H1 (cell line): ENCODE measurements at regions not wholly inside any gene's neighbourhood (a gene's known extent, or its start where the extent isn't known, plus 50 kb on each side); places are given as distances from the start of the nearest gene placed in this dataset.

ENCODE experiments used
- CTCF ChIA-PET: fragments of 300-600 bp; sonication (Branson Sonifier 250); formaldehyde crosslinking; loops from one replicate; lab custom pipeline; 2021; ENCODE audit not compliant: partially characterized antibody; lab: Charles Lee
- POLR2A ChIA-PET: fragments of 300-600 bp; sonication (Branson Sonifier 250); formaldehyde crosslinking; loops from one replicate; lab custom pipeline; 2021; ENCODE audit warnings: inconsistent platforms; ENCODE audit not compliant: partially characterized antibody; lab: Charles Lee
- DNase-seq, 2 experiments: peaks; one replicate each; pipeline versions ENCODE4 v3.0.0 to v3.0.0-alpha.2; 2010 to 2022; ENCODE audit warnings: low spot score in 2 of 2, low read depth in 1 of 2, mixed read lengths in 1 of 2
- FAIRE-seq: peaks from 2 replicates; lab custom pipeline; 2011; peaks lifted over from hg19 to GRCh38; lab: Jason Lieb, UNC
- H2AFZ ChIP-seq: 2 replicates; pipeline ENCODE4 v1.8.1; 2012; ENCODE audit warnings: low read length, inconsistent platforms
- H2AK5ac ChIP-seq: 2 replicates; pipeline ENCODE4 v1.6.1; 2013; ENCODE audit warnings: low read depth, low read length
- H2BK120ac ChIP-seq: replicated peaks from 2 replicates; pipeline ENCODE3; 2013; ENCODE audit warnings: low read depth, low read length, inconsistent platforms
- H2BK12ac ChIP-seq: 2 replicates; pipeline ENCODE4 v1.6.1; 2013; ENCODE audit warnings: low read depth, low read length
- H2BK15ac ChIP-seq: 2 replicates; pipeline ENCODE4 v1.6.1; 2013; ENCODE audit warnings: low read length
- H2BK20ac ChIP-seq: 2 replicates; pipeline ENCODE4 v1.6.1; 2013; ENCODE audit warnings: low read length
- H2BK5ac ChIP-seq: 2 replicates; pipeline ENCODE4 v1.6.1; 2013; ENCODE audit warnings: low read depth, low read length
- H3K14ac ChIP-seq: 2 replicates; pipeline ENCODE4 v1.6.1; 2013; ENCODE audit warnings: inconsistent platforms; ENCODE audit not compliant: insufficient read length
- H3K18ac ChIP-seq: 2 replicates; pipeline ENCODE4 v1.6.1; 2013; ENCODE audit warnings: low read length; ENCODE audit errors: extremely low read depth
- H3K23ac ChIP-seq: 2 replicates; pipeline ENCODE4 v1.6.1; 2013; ENCODE audit warnings: inconsistent platforms; ENCODE audit not compliant: insufficient read length
- H3K23me2 ChIP-seq: 2 replicates; pipeline ENCODE4 v1.6.1; 2013; ENCODE audit warnings: low read depth, low read length
- H3K27ac ChIP-seq: 2 replicates; pipeline ENCODE4 v1.6.1; 2011; ENCODE audit warnings: low read depth, low read length, inconsistent platforms
- H3K27me3 ChIP-seq, 4 experiments: replicated peaks in 1 of 4; 1 replicate in 1 of 4; 2 replicates in 3 of 4; pipeline versions ENCODE4 v1.6.1 to v1.8.1; 2011 to 2013; ENCODE audit warnings: low read length in 3 of 4, mild to moderate bottlenecking in 3 of 4, inconsistent platforms in 2 of 4, mixed read lengths in 2 of 4, moderate library complexity in 1 of 4; ENCODE audit not compliant: control insufficient read depth in 3 of 4, insufficient read depth in 3 of 4; ENCODE audit errors: extremely low read depth in 1 of 4
- H3K36me3 ChIP-seq, 4 experiments: 2 replicates each; pipeline versions ENCODE4 v1.6.1 to v1.8.1; 2011 to 2013; ENCODE audit warnings: mild to moderate bottlenecking in 4 of 4, low read length in 3 of 4, moderate library complexity in 2 of 4, control low read depth in 1 of 4, inconsistent platforms in 1 of 4; ENCODE audit not compliant: insufficient read depth in 4 of 4, control insufficient read depth in 2 of 4
- H3K4ac ChIP-seq: replicated peaks from 2 replicates; pipeline ENCODE3; 2013; ENCODE audit warnings: low read length, low read depth, mixed read lengths, inconsistent platforms; ENCODE audit not compliant: insufficient read length
- H3K4me1 ChIP-seq, 4 experiments: replicated peaks in 1 of 4; 1 replicate in 1 of 4; 2 replicates in 3 of 4; pipeline versions ENCODE4 v1.6.1 to v1.8.1; 2011 to 2013; ENCODE audit warnings: low read length in 3 of 4, inconsistent platforms in 2 of 4, mixed read lengths in 1 of 4; ENCODE audit not compliant: insufficient read depth in 4 of 4, control insufficient read depth in 3 of 4
- H3K4me2 ChIP-seq, 2 experiments: 2 replicates each; pipeline versions ENCODE4 v1.6.1 to v1.8.1; 2011 to 2013; ENCODE audit warnings: low read depth in 2 of 2, low read length in 2 of 2, control low read depth in 1 of 2, inconsistent platforms in 1 of 2, mild to moderate bottlenecking in 1 of 2; ENCODE audit not compliant: insufficient read depth in 1 of 2
- H3K4me3 ChIP-seq, 4 experiments: fragments of 200-600, 300-600 bp in 1 of 4; sonication (generic), shearing (Covaris generic), sonication (Bioruptor Twin) in 1 of 4; 2 replicates each; pipeline versions ENCODE4 v1.5.1 to v1.8.1; 2011 to 2016; ENCODE audit warnings: low read length in 4 of 4, low read depth in 3 of 4, control low read depth in 2 of 4, inconsistent platforms in 2 of 4, mild to moderate bottlenecking in 2 of 4, mixed read lengths in 1 of 4, moderate library complexity in 1 of 4; ENCODE audit not compliant: insufficient read depth in 2 of 4; ENCODE audit errors: extremely low read depth in 1 of 4
- H3K56ac ChIP-seq: replicated peaks from 2 replicates; pipeline ENCODE3; 2013; ENCODE audit warnings: low read depth, mild to moderate bottlenecking, mixed read lengths, low read length, inconsistent platforms; ENCODE audit not compliant: insufficient read length
- H3K79me1 ChIP-seq: 2 replicates; pipeline ENCODE4 v1.6.1; 2013; ENCODE audit warnings: low read depth, low read length, control low read depth
- H3K79me2 ChIP-seq, 2 experiments: 2 replicates each; pipeline versions ENCODE4 v1.6.1 to v1.8.1; 2012 to 2013; ENCODE audit warnings: low read length in 2 of 2, mild to moderate bottlenecking in 2 of 2, inconsistent platforms in 1 of 2; ENCODE audit not compliant: insufficient read depth in 2 of 2, control insufficient read depth in 1 of 2
- H3K9ac ChIP-seq, 4 experiments: replicated peaks in 1 of 4; 1 replicate in 1 of 4; 2 replicates in 3 of 4; pipeline versions ENCODE4 v1.6.1 to v1.8.1; 2011 to 2013; ENCODE audit warnings: low read depth in 3 of 4, low read length in 3 of 4, control low read depth in 2 of 4, mild to moderate bottlenecking in 2 of 4, moderate library complexity in 2 of 4, inconsistent platforms in 1 of 4; ENCODE audit errors: extremely low read depth in 1 of 4
- H3K9me3 ChIP-seq, 2 experiments: 2 replicates each; pipeline versions ENCODE4 v1.6.1 to v1.8.1; 2012 to 2013; ENCODE audit warnings: mild to moderate bottlenecking in 2 of 2, moderate library complexity in 2 of 2, control low read depth in 1 of 2, inconsistent platforms in 1 of 2, low read depth in 1 of 2, low read length in 1 of 2, mixed read lengths in 1 of 2; ENCODE audit not compliant: insufficient read depth in 2 of 2
- H4K20me1 ChIP-seq, 2 experiments: replicated peaks in 1 of 2; 2 replicates each; pipeline versions ENCODE3 to v1.8.1; 2011 to 2013; ENCODE audit warnings: inconsistent platforms in 2 of 2, low read length in 2 of 2, mild to moderate bottlenecking in 1 of 2; ENCODE audit not compliant: insufficient read depth in 2 of 2, control insufficient read depth in 1 of 2
- H4K5ac ChIP-seq: 2 replicates; pipeline ENCODE4 v1.6.1; 2013; ENCODE audit warnings: low read length, low read depth, mixed read lengths, inconsistent platforms; ENCODE audit not compliant: insufficient read length
- H4K8ac ChIP-seq: 2 replicates; pipeline ENCODE4 v1.8.0; 2013; ENCODE audit warnings: mild to moderate bottlenecking, moderate library complexity, low read length, inconsistent platforms; ENCODE audit not compliant: insufficient read depth; ENCODE audit errors: extremely low read depth
- H4K91ac ChIP-seq: replicated peaks from 2 replicates; pipeline ENCODE3; 2013; ENCODE audit warnings: low read length, mixed read lengths, inconsistent platforms; ENCODE audit not compliant: insufficient read length
- BCL11A ChIP-seq, 2 experiments: IDR thresholded peaks; one replicate each; pipeline ENCODE4 v1.6.1; 2011; ENCODE audit warnings: low read depth in 2 of 2, low read length in 2 of 2, mild to moderate bottlenecking in 2 of 2
- BRCA1 ChIP-seq: IDR thresholded peaks from 2 replicates; pipeline ENCODE4 v1.6.1; 2012; ENCODE audit warnings: low read depth, low read length, improper control_type of control experiment
- HDAC6 ChIP-seq: IDR thresholded peaks from one replicate; pipeline ENCODE4 v1.7.1; 2012; ENCODE audit warnings: low read depth, mild to moderate bottlenecking, inconsistent platforms, low read length, moderate library complexity
- JUND ChIP-seq: IDR thresholded peaks from 2 replicates; pipeline ENCODE4 v1.6.1; 2011; ENCODE audit warnings: mild to moderate bottlenecking, improper control_type of control experiment, low read length
- KDM4A ChIP-seq: IDR thresholded peaks from one replicate; pipeline ENCODE4 v1.7.1; 2012; ENCODE audit warnings: low read depth, mild to moderate bottlenecking, moderate library complexity, low read length, inconsistent platforms; ENCODE audit not compliant: severe bottlenecking
- NANOG ChIP-seq: IDR thresholded peaks from 2 replicates; pipeline ENCODE4 v1.6.1; 2011; ENCODE audit warnings: low read length, low read depth, mild to moderate bottlenecking, inconsistent platforms; ENCODE audit not compliant: insufficient read depth, poor library complexity, severe bottlenecking
- RAD21 ChIP-seq, 2 experiments: IDR thresholded peaks in 1 of 2; conservative IDR thresholded peaks in 1 of 2; 2 replicates each; pipeline ENCODE4 v1.6.1; 2011; ENCODE audit warnings: low read depth in 2 of 2, low read length in 2 of 2, improper control_type of control experiment in 1 of 2, inconsistent platforms in 1 of 2, mild to moderate bottlenecking in 1 of 2, moderate library complexity in 1 of 2
- RNF2 ChIP-seq: fragments of 200-900, 300-1000 bp; sonication (generic); IDR thresholded peaks from 2 replicates; pipeline ENCODE4 v1.7.1; 2016; ENCODE audit warnings: borderline replicate concordance, low read depth, mild to moderate bottlenecking, antibody characterized with exemption, low read length; ENCODE audit not compliant: poor library complexity, severe bottlenecking; ENCODE audit errors: missing control alignments
- SAP30 ChIP-seq: fragments of 300-600 bp; sonication (generic); IDR thresholded peaks from 2 replicates; pipeline ENCODE4 v1.7.1; 2012; ENCODE audit warnings: low read length, moderate library complexity, mild to moderate bottlenecking, inconsistent platforms; ENCODE audit not compliant: insufficient read depth, insufficient replicate concordance
- SIX5 ChIP-seq: IDR thresholded peaks from 2 replicates; pipeline ENCODE4 v1.6.1; 2011; ENCODE audit warnings: mild to moderate bottlenecking, low read depth, low read length
- SP2 ChIP-seq: IDR thresholded peaks from 2 replicates; pipeline ENCODE4 v1.6.1; 2012; ENCODE audit warnings: mild to moderate bottlenecking, low read length, inconsistent platforms
- TBP ChIP-seq: IDR thresholded peaks from 2 replicates; pipeline ENCODE4 v1.6.1; 2011; ENCODE audit warnings: low read depth, low read length, improper control_type of control experiment
- YY1 ChIP-seq: IDR thresholded peaks from 2 replicates; pipeline ENCODE4 v1.6.1; 2011; ENCODE audit warnings: low read depth, mild to moderate bottlenecking, low read length
- WGBS, 2 experiments: shearing (Covaris generic) in 1 of 2; methylation state at CpG; one replicate each; pipeline versions ENCODE4 v1.1.6 to v1.1.7; 2013 to 2015; ENCODE audit warnings: low lambda C conversion rate in 2 of 2, mixed read lengths in 2 of 2, inconsistent platforms in 1 of 2, low coverage in 1 of 2, missing lambda C conversion rate in 1 of 2; ENCODE audit not compliant: insufficient replicate concordance in 2 of 2, insufficient coverage in 1 of 2, insufficient read length in 1 of 2; ENCODE audit errors: extremely low coverage in 1 of 2, missing lambda C conversion rate in 1 of 2; 5-methylcytosine and 5-hydroxymethylcytosine counted together

DNA sequence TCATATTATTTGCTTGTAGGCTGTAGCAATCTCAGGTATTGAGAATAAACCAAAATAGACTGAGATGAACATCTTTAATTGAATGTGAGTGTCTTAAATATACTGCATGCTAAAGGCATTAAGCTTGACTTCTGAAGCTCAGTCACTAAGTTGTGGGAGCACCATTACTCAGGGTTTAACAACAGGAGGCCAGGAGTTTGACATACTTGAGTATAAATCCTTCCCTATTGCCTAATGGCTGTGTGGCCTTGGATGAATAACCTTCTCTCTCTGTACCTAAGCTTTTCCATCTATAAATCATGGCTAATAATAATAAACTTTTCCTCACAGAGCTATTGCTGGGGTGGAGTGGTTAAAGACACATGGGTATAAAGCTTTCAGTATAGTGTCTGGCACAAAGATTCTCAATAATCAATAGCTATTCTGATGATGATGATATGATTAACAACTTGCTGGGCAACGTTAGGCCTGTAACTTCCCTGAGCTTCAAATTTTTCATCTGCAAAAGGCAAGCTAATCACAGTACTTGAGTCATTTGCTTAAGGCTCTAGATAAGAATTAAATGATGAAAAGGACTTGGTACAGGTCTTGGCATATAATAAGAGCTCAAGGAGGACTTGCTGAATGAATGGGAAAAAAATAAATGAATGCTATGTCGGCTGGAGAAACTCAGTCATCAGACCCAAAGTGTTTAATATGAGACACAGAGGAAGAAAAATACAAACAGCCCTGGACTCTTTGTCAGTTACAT is 174.0 kb upstream of the IL12B start:
- H2BK5ac ChIP-seq, result no peak overlapping the region
- whole genome bisulfite sequencing, 2 experiments, result 83% methylated on average over 2 of the region's 2 CpGs; no CpG with 5 or more reads in 1 of the 2 experiments
- no peak for TF ChIP-seq SAP30
- TF ChIP-seq TBP, result no peak
- TF ChIP-seq HDAC6, result no peak
- no peak for TF ChIP-seq NANOG
- no peak for TF ChIP-seq BRCA1
- no peak for TF ChIP-seq RNF2
- no peak for TF ChIP-seq BCL11A (IDR thresholded peaks at IDR 0.05; ENCODE audit: low read depth in 2 of 2, low read length in 2 of 2)
- no peak for TF ChIP-seq SP2
- TF ChIP-seq RAD21 (IDR thresholded peaks at IDR 0.05 in 1 of 2, conservative IDR thresholded peaks at IDR 0.05 in 1 of 2; ENCODE audit: low read depth in 2 of 2, low read length in 2 of 2), result no peak
- TF ChIP-seq SIX5, result no peak
- no peak for TF ChIP-seq YY1
- TF ChIP-seq KDM4A, result no peak
- no peak for TF ChIP-seq JUND
- no peaks in the 10 kb centered on the region for H3K9me3 ChIP-seq
- H3K4me2 ChIP-seq, result no peak overlapping the region
- H3K79me1 ChIP-seq, result no peaks in the 10 kb centered on the region
- no peak overlapping the region for H3K4me3 ChIP-seq
- no peak overlapping the region for H2AK5ac ChIP-seq
- H3K9ac ChIP-seq, result no peak overlapping the region
- no peaks in the 10 kb centered on the region for H3K23me2 ChIP-seq
- H3K27me3 ChIP-seq, result peaks cover 0 to 1% (median 0%) of the 10 kb centered on the region in 4 experiments; a peak in 1 of 7 replicates
- H2BK15ac ChIP-seq, result no peak overlapping the region
- no peak for FAIRE-seq
- H4K20me1 ChIP-seq, result no peaks in the 10 kb centered on the region
- POLR2A ChIA-PET, result no interaction called here
- no peak overlapping the region for H3K27ac ChIP-seq
- CTCF ChIA-PET, result interaction anchor here (0.7 to 1.5 kb wide), 11 partner anchors 10 to 474 kb away, joined by 3 to 7 read pairs (median 3); no protein-coding TSS in a partner anchor
- no peak overlapping the region for H2BK20ac ChIP-seq
- no peaks in the 10 kb centered on the region for H3K4me1 ChIP-seq
- H3K18ac ChIP-seq, result no peak overlapping the region
- no peak overlapping the region for H4K91ac ChIP-seq
- no peak overlapping the region for H3K23ac ChIP-seq
- no peak overlapping the region for H4K8ac ChIP-seq
- no peak overlapping the region for H2AFZ ChIP-seq
- DNase-seq, result no peak
- no peak overlapping the region for H3K4ac ChIP-seq
- H2BK120ac ChIP-seq, result no peak overlapping the region
- no peak overlapping the region for H3K56ac ChIP-seq
- no peak overlapping the region for H3K14ac ChIP-seq
- H3K36me3 ChIP-seq, result no peaks in the 10 kb centered on the region
- no peak overlapping the region for H2BK12ac ChIP-seq
- H3K79me2 ChIP-seq, result no peaks in the 10 kb centered on the region
- no peak overlapping the region for H4K5ac ChIP-seq
